Sigmoid colon (tissue), 6 donors: ENCODE measurements at regions not wholly inside any gene's neighbourhood (a gene's known extent, or its start where the extent isn't known, plus 50 kb on each side); places are given as distances from the start of the nearest gene placed in this dataset.

Experiments
- DNase-seq: peaks from one replicate; pipeline ENCODE4 v3.0.0-alpha.2; 2019
- H3K27ac ChIP-seq, 4 donors: fragments of 200-600 bp; sonication (generic); one replicate each; pipeline ENCODE4 v1.5.1; 2016 to 2019; ENCODE audit warnings: mild to moderate bottlenecking in 1 of 4
- H3K27me3 ChIP-seq, 3 donors: fragments of 200-600 bp; sonication (generic); one replicate each; pipeline ENCODE4 v1.5.1; 2019; ENCODE audit warnings: mild to moderate bottlenecking in 1 of 3
- H3K36me3 ChIP-seq, 4 donors: fragments of 200-600 bp; sonication (generic); one replicate each; pipeline ENCODE4 v1.5.1; 2016 to 2019
- H3K4me1 ChIP-seq, 4 donors: fragments of 200-600 bp; sonication (generic); one replicate each; pipeline ENCODE4 v1.5.1; 2017 to 2019
- H3K4me3 ChIP-seq, 4 donors: fragments of 200-600 bp; sonication (generic); one replicate each; pipeline ENCODE4 v1.5.1; 2017 to 2019; ENCODE audit warnings: mild to moderate bottlenecking in 2 of 4, moderate library complexity in 1 of 4
- H3K9me3 ChIP-seq, 4 donors: fragments of 200-600 bp in 3 of 4; sonication (generic) in 3 of 4; one replicate each; pipeline versions ENCODE4 v1.5.1 to v1.6.1; 2013 to 2019
- CTCF ChIP-seq, 4 experiments: fragments of 450-650 bp in 3 of 4; fragments of 200-600 bp in 1 of 4; IDR thresholded peaks; one replicate each; pipeline ENCODE4 v1.5.1; 2016 to 2019; ENCODE audit warnings: antibody characterized with exemption in 4 of 4, mild to moderate bottlenecking in 3 of 4, moderate library complexity in 2 of 4
- EP300 ChIP-seq, 4 donors: sonication (generic); formaldehyde crosslinking; IDR thresholded peaks; one replicate each; pipeline ENCODE4 v1.6.1; 2017; ENCODE audit warnings: antibody characterized with exemption in 4 of 4
- POLR2A ChIP-seq, 2 donors: fragments of 450-650 bp; IDR thresholded peaks; one replicate each; pipeline ENCODE4 v1.6.1; 2016; ENCODE audit warnings: antibody characterized with exemption in 2 of 2, mild to moderate bottlenecking in 2 of 2, moderate library complexity in 2 of 2
- POLR2AphosphoS5 ChIP-seq, 4 donors: sonication (generic); formaldehyde crosslinking; IDR thresholded peaks; one replicate each; pipeline ENCODE4 v1.6.1; 2017; ENCODE audit warnings: antibody characterized with exemption in 4 of 4
- WGBS, 2 donors: extraction: QIAGEN DNeasy Blood & Tissue Kit; methylation state at CpG; one replicate each; pipeline ENCODE4 v1.1.7; 2013; 5-methylcytosine and 5-hydroxymethylcytosine counted together
- intact Hi-C: fragments of 100-400 bp; cut with DNase I; formaldehyde crosslinking; loops from one replicate; pipeline ENCODE4 v1.15.1; 2023
- donor health status: healthy with polysubstance abuse.
- donor health status: healthy.

GRCh38 chr1:232221802-232222499 is 408.0 kb downstream of the SIPA1L2 start:
- Histone ChIP-seq H3K27ac (no peak overlapping the region), H3K27me3 (no peaks in the 10 kb centered on the region), H3K9me3 (no peaks in the 10 kb centered on the region), H3K4me3 (no peak overlapping the region), H3K36me3 (no peaks in the 10 kb centered on the region), H3K4me1 (peaks cover 0 to 9% (median under 1%) of the 10 kb centered on the region in 4 donors)
- WGBS, 2 donors = 81 to 90% methylated on average over 3 of the region's 3 CpGs
- intact Hi-C loops = no loop called here
- no peak for DNase-seq
- TF ChIP-seq POLR2AphosphoS5 (IDR thresholded peaks at IDR 0.05) (no peak), CTCF (IDR thresholded peaks at IDR 0.05) (no peak), EP300 (IDR thresholded peaks at IDR 0.05) (no peak), POLR2A (IDR thresholded peaks at IDR 0.05) (no peak)

GRCh38 chr1:232218955-232219865 is 410.7 kb downstream of the SIPA1L2 start:
- no peaks in the 10 kb centered on the region for H3K36me3 ChIP-seq
- TF ChIP-seq POLR2A (IDR thresholded peaks at IDR 0.05) (no peak), EP300 (IDR thresholded peaks at IDR 0.05) (no peak), CTCF (IDR thresholded peaks at IDR 0.05) (no peak), POLR2AphosphoS5 (IDR thresholded peaks at IDR 0.05) (no peak)
- no peaks in the 10 kb centered on the region for H3K4me1 ChIP-seq
- WGBS, 2 donors = 86 to 87% methylated on average over 7 of the region's 7 CpGs
- intact Hi-C loops = no loop called here
- DNase-seq = no peak
- no peak overlapping the region for H3K4me3 ChIP-seq
- no peaks in the 10 kb centered on the region for H3K9me3 ChIP-seq
- H3K27me3 ChIP-seq = no peaks in the 10 kb centered on the region
- no peak overlapping the region for H3K27ac ChIP-seq

DNA sequence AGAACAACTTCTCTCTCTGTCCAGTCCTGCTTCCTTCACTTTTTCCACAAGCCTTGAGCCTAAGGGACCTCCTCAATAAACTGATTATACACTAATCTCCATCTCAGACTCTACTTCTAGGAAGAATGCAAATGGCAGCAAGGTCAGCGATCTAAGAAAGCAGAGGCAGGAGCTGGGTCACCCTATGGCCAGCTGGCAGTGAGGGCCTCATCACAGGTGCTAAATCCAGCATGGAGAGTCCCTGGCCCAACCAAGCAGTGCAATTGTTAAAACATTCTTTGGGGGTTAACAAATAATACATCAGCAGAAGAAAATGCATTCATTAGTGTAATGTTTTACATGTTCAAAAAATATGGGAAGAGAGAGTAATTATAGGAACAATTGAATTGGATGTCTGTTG is 416.0 kb downstream of the SIPA1L2 start:
- Histone ChIP-seq H3K36me3 (no peaks in the 10 kb centered on the region), H3K4me1 (no peaks in the 10 kb centered on the region), H3K4me3 (no peak overlapping the region), H3K27me3 (no peaks in the 10 kb centered on the region), H3K27ac (no peak overlapping the region), H3K9me3 (no peaks in the 10 kb centered on the region)
- 85 to 93% methylated on average over 1 of the region's 1 CpG for WGBS, 2 donors
- intact Hi-C loops = no loop called here
- TF ChIP-seq POLR2A (IDR thresholded peaks at IDR 0.05) (no peak), EP300 (IDR thresholded peaks at IDR 0.05) (no peak), CTCF (IDR thresholded peaks at IDR 0.05) (no peak), POLR2AphosphoS5 (IDR thresholded peaks at IDR 0.05) (no peak)
- no peak for DNase-seq

GRCh38 chr1:232212253-232212652 is 417.7 kb downstream of the SIPA1L2 start:
- 72 to 81% methylated on average over 1 of the region's 1 CpG for WGBS, 2 donors
- DNase-seq = no peak
- no peak overlapping the region for H3K27ac ChIP-seq
- TF ChIP-seq CTCF (IDR thresholded peaks at IDR 0.05) (no peak), POLR2A (IDR thresholded peaks at IDR 0.05) (no peak), POLR2AphosphoS5 (IDR thresholded peaks at IDR 0.05) (no peak), EP300 (IDR thresholded peaks at IDR 0.05) (no peak)
- H3K27me3 ChIP-seq = no peaks in the 10 kb centered on the region
- H3K9me3 ChIP-seq = no peaks in the 10 kb centered on the region
- no peaks in the 10 kb centered on the region for H3K4me1 ChIP-seq
- H3K36me3 ChIP-seq = no peaks in the 10 kb centered on the region
- H3K4me3 ChIP-seq = no peak overlapping the region
- intact Hi-C loops = no loop called here
